ENCODE measurements at regions not wholly inside any gene's neighbourhood (a gene's known extent, or its start where the extent isn't known, plus 50 kb on each side); places are given as distances from the start of the nearest gene placed in this dataset.

DNA sequence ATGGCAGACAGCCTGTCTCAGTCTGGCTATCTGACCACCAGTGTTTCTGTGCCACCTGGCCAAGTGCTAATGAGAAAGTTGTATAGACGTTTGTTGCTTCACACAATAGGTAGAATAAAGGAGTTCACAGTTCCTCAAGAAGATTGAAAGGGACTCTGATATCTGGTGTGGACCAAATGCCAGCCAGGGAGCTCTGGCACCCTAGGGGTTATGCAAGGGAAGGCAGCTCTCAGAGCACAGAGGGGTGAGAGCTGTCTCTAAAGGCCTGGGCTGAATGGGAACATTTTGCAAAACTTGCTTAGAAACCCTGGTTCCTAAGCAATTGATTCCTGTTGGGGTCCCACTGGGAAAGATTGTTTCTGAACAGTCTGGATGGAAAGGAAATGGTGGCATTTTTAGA is 553.8 kb downstream of the EPHA4 start:
- no peak for TF ChIP-seq CTCF (IDR thresholded peaks at IDR 0.05; ENCODE audit: insufficient read depth, low read depth, low read length)
- H3K4me3 ChIP-seq (ENCODE audit: low read depth, low read length): no peak overlapping the region
- no peak for DNase-seq (ENCODE audit: low read depth)

GRCh38 chr2:221019668-221020067 is 552.4 kb downstream of the EPHA4 start:
- H3K4me3 ChIP-seq (ENCODE audit: low read depth, low read length): no peak overlapping the region
- no peak for DNase-seq (ENCODE audit: low read depth)
- no peak for TF ChIP-seq CTCF (IDR thresholded peaks at IDR 0.05; ENCODE audit: insufficient read depth, low read depth, low read length)

DNA sequence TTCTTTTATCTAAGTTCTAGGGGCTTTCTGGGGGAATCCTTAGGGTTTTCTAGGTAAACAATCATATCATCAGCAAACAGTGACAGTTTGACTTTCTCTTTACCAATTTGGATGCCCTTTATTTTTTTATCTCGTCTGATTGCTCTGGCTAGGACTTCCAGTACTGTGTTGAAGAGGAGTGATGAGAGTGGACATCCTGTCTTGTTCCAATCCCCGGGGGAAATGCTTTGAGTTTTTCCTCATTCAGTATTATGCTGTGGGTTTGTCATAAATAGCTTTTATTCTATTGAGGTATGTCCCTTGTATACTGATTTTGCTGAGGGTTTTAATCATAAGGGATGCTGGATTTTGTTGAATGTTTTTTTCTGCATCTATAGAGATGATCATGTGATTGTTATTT is 549.5 kb downstream of the EPHA4 start:
- DNase-seq (ENCODE audit: low read depth): no peak
- no peak overlapping the region for H3K4me3 ChIP-seq (ENCODE audit: low read depth, low read length)
- TF ChIP-seq CTCF (IDR thresholded peaks at IDR 0.05; ENCODE audit: insufficient read depth, low read depth, low read length): no peak

GRCh38 chr2:221025398-221025797 is 546.7 kb downstream of the EPHA4 start:
- no peak for DNase-seq (ENCODE audit: low read depth)

GRCh38 chr2:221034026-221034701 is 537.9 kb downstream of the EPHA4 start:
- no peak overlapping the region for H3K4me3 ChIP-seq (ENCODE audit: low read depth, low read length)
- no peak for DNase-seq (ENCODE audit: low read depth)
- TF ChIP-seq CTCF (IDR thresholded peaks at IDR 0.05; ENCODE audit: insufficient read depth, low read depth, low read length): no peak

More at GRCh38 chr2:221025398-221025797, 546.7 kb downstream of the EPHA4 start:
- TF ChIP-seq CTCF (IDR thresholded peaks at IDR 0.05; ENCODE audit: insufficient read depth, low read depth, low read length): no peak
- no peak overlapping the region for H3K4me3 ChIP-seq (ENCODE audit: low read depth, low read length)

GRCh38 chr2:221034973-221035372 is 537.1 kb downstream of the EPHA4 start:
- no peak for TF ChIP-seq CTCF (IDR thresholded peaks at IDR 0.05; ENCODE audit: insufficient read depth, low read depth, low read length)

DNA sequence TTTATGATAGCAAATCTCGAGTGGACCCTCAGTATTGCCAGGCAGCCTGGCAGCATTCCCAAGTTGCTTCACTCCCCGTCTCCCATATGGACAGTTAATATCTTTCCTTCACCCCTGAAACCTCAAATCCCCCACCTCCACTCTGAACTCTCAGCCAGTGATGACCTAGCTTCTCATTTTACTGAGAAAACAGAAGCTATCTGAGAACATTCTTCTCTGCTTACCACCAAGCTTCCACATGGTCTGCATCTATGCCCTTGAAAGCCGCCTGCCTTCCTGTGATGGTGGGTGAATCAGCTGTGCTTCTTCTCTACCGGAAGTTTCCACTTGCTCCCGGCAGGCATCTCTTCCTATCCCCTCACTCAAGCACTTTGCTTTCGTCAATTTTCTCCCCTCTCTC is 529.2 kb downstream of the EPHA4 start:
- TF ChIP-seq CTCF (IDR thresholded peaks at IDR 0.05; ENCODE audit: insufficient read depth, low read depth, low read length): no peak
- DNase-seq (ENCODE audit: low read depth): no peak
- no peak overlapping the region for H3K4me3 ChIP-seq (ENCODE audit: low read depth, low read length)

More at GRCh38 chr2:221034973-221035372, 537.1 kb downstream of the EPHA4 start:
- no peak overlapping the region for H3K4me3 ChIP-seq (ENCODE audit: low read depth, low read length)
- DNase-seq (ENCODE audit: low read depth): no peak
